GM06990 (cell line): ENCODE measurements at regions not wholly inside any gene's neighbourhood (a gene's known extent, or its start where the extent isn't known, plus 50 kb on each side); places are given as distances from the start of the nearest gene placed in this dataset.

Experiments
- DNase-seq: peaks from one replicate; pipeline ENCODE4 v3.0.0-alpha.2; 2011; ENCODE audit not compliant: insufficient read length; ENCODE audit errors: extremely low read depth
- H3K27me3 ChIP-seq: replicated peaks from 2 replicates; pipeline ENCODE4 v1.6.0; 2011; ENCODE audit warnings: low read length; ENCODE audit not compliant: control insufficient read depth, insufficient read depth
- H3K36me3 ChIP-seq: 2 replicates; pipeline ENCODE4 v1.5.1; 2011; ENCODE audit warnings: low read length; ENCODE audit not compliant: control insufficient read depth, insufficient read depth
- H3K4me3 ChIP-seq: replicated peaks from 2 replicates; pipeline ENCODE4 v1.5.1; 2011; ENCODE audit warnings: low read depth, mild to moderate bottlenecking, control low read depth, low read length
- TF ChIP-seq, protein P1 (sequence below): IDR thresholded peaks from 2 replicates; pipeline ENCODE4 v1.5.1; 2011; ENCODE audit warnings: low read length, control low read depth, mild to moderate bottlenecking, inconsistent platforms; ENCODE audit not compliant: insufficient read depth, poor library complexity, severe bottlenecking

DNA sequence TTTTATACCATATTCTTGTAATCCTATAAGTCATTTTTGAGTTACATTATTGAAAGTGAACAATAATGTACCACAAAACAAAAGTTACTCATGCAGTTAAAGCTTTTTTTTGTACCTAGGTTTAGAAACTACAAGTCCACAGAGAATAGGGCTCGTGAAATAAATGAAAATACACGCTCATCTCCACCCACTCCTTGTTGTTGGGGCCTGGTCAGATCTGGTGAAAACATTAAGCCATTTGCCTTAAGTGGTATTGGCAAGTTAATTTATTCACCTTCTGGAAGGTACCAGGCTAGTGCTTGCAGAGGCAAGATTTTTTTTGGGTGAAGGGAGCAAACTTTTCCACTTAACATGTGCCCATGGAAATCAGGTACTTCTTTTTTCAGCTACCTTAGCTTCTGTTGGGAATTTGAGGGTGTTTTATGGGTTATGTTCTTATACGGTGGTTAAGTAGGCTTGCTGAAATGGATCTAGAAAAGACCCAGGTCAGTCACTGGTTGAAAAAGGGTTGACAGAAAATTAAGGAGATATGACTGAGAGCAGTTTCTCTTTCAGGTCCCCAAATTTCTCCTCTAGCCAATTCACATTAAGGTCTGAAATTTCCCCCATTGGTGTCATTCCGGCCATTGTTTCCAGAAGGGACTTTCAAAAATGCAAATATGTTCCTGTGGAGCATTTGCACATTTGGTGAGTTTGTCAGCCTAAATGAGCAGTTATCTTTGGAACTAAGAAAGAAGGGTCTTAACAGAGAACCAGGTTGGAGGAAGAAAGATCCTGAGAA is 143.3 kb downstream of the KCNRG start:
- TF ChIP-seq, protein P1, sequence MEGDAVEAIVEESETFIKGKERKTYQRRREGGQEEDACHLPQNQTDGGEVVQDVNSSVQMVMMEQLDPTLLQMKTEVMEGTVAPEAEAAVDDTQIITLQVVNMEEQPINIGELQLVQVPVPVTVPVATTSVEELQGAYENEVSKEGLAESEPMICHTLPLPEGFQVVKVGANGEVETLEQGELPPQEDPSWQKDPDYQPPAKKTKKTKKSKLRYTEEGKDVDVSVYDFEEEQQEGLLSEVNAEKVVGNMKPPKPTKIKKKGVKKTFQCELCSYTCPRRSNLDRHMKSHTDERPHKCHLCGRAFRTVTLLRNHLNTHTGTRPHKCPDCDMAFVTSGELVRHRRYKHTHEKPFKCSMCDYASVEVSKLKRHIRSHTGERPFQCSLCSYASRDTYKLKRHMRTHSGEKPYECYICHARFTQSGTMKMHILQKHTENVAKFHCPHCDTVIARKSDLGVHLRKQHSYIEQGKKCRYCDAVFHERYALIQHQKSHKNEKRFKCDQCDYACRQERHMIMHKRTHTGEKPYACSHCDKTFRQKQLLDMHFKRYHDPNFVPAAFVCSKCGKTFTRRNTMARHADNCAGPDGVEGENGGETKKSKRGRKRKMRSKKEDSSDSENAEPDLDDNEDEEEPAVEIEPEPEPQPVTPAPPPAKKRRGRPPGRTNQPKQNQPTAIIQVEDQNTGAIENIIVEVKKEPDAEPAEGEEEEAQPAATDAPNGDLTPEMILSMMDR, result no peak
- no peaks in the 10 kb centered on the region for H3K36me3 ChIP-seq
- H3K4me3 ChIP-seq, result no peak overlapping the region
- no peaks in the 10 kb centered on the region; the same call in 1 of the 2 replicates for H3K27me3 ChIP-seq
- DNase-seq, result no peak

DNA sequence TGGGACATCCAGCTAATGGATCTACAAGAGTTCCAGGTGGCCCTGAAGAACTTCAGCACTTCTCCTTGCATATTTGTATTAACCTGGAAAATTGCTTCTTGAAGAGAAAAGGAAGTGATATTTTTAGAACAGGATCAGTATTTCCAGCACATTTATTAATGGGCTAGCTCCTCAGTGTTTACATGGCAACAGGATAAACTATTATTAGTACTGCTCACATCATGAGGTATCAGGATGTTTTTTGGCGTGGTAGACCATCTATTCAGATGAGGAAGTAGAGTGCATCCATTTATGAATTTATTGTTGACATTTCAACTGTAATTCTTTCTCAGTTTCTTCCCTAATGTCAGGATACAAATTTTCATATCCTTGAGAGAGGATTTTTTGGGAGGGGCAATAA is 144.4 kb downstream of the KCNRG start:
- H3K36me3 ChIP-seq, result no peaks in the 10 kb centered on the region
- H3K4me3 ChIP-seq, result no peak overlapping the region
- no peaks in the 10 kb centered on the region; the same call in 1 of the 2 replicates for H3K27me3 ChIP-seq

GRCh38 chr13:50161052-50161451 is 145.8 kb downstream of the KCNRG start:
- no peak overlapping the region for H3K4me3 ChIP-seq
- no peaks in the 10 kb centered on the region; the same call in 1 of the 2 replicates for H3K27me3 ChIP-seq
- H3K36me3 ChIP-seq, result no peaks in the 10 kb centered on the region
- TF ChIP-seq, protein P1, result no peak
- no peak for DNase-seq

More for the DNA sequence above, 144.4 kb downstream of the KCNRG start:
- TF ChIP-seq, protein P1, result no peak
- no peak for DNase-seq

GRCh38 chr13:50162001-50162400 is 146.8 kb downstream of the KCNRG start:
- H3K27me3 ChIP-seq, result no peaks in the 10 kb centered on the region
- TF ChIP-seq, protein P1, result no peak
- no peak overlapping the region for H3K4me3 ChIP-seq
- no peak for DNase-seq
- no peaks in the 10 kb centered on the region for H3K36me3 ChIP-seq

DNA sequence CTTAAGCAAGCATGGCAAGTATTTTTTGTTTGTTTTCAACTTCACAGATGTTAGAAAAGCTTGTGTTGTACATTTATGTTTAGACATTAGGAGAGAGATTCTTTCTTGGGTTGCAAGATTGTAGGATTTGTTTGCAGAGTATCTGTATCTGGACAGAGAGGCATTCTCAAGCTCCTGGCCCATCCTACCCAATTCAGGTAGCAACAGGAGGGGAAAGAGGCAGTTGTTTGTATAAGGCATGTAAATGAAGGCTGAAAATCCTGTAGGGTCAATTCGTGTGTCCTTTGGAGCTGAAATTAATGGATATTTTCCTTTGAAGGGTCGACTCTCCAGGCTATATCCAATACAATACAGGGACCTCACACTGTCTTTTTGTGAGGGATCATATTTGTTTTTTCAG is 147.3 kb downstream of the KCNRG start:
- TF ChIP-seq, protein P1, result no peak
- no peak for DNase-seq
- H3K4me3 ChIP-seq, result no peak overlapping the region
- H3K36me3 ChIP-seq, result no peaks in the 10 kb centered on the region
- no peaks in the 10 kb centered on the region for H3K27me3 ChIP-seq
